ENCODE measurements at regions not wholly inside any gene's neighbourhood (a gene's known extent, or its start where the extent isn't known, plus 50 kb on each side); places are given as distances from the start of the nearest gene placed in this dataset.

- H4K91ac ChIP-seq (ENCODE audit: low read length), result no peak overlapping the region
- H4K8ac ChIP-seq (ENCODE audit: low read length), result no peak overlapping the region
- no peak overlapping the region for H2AFZ ChIP-seq (ENCODE audit: low read depth, low read length)
- H3K36me3 ChIP-seq (ENCODE audit: control insufficient read depth in 1 of 2, insufficient read depth in 2 of 2, low read depth in 1 of 2, low read length in 2 of 2), result no peaks in the 10 kb centered on the region
- 33% methylated on average over 1 of the region's 1 CpG for whole genome bisulfite sequencing
- no peak overlapping the region for H3K23ac ChIP-seq (ENCODE audit: low read length in 2 of 2)
- no peak overlapping the region for H3K18ac ChIP-seq (ENCODE audit: low read depth in 1 of 2, low read length in 2 of 2)
- no peak overlapping the region for H3K9ac ChIP-seq (ENCODE audit: low read length)
- no peak overlapping the region for H3K27ac ChIP-seq (ENCODE audit: low read length, poor library complexity, severe bottlenecking)
- no peak overlapping the region for H3K14ac ChIP-seq (ENCODE audit: low read length in 2 of 2)
- H2BK120ac ChIP-seq (ENCODE audit: low read depth, low read length), result no peak overlapping the region
- no peak overlapping the region for H2BK5ac ChIP-seq (ENCODE audit: low read depth, low read length, poor library complexity, severe bottlenecking)
- no peaks in the 10 kb centered on the region for H3K9me3 ChIP-seq (ENCODE audit: control insufficient read depth, low read length)
- no peaks in the 10 kb centered on the region for H3K79me1 ChIP-seq (replicated peaks; ENCODE audit: low read length, poor library complexity, severe bottlenecking)
- no peak overlapping the region for H3K4ac ChIP-seq (ENCODE audit: low read depth in 1 of 2, low read length in 2 of 2)
- no peaks in the 10 kb centered on the region for H3K4me1 ChIP-seq (ENCODE audit: control insufficient read depth, insufficient read depth, low read depth, low read length)
- H3K27me3 ChIP-seq (ENCODE audit: control insufficient read depth in 1 of 2, insufficient read depth in 1 of 2, low read length in 2 of 2), result no peaks in the 10 kb centered on the region
- DNase-seq, result no peak
- no peak overlapping the region for H3K4me3 ChIP-seq (ENCODE audit: insufficient read depth in 1 of 2, low read depth in 1 of 2, low read length in 2 of 2)
- H2BK12ac ChIP-seq (ENCODE audit: low read length in 2 of 2), result no peak overlapping the region
- H3K4me2 ChIP-seq (ENCODE audit: low read length, poor library complexity, severe bottlenecking), result no peak overlapping the region
- no peak overlapping the region for H2BK15ac ChIP-seq (ENCODE audit: low read depth, poor library complexity, severe bottlenecking)
- no peak overlapping the region for H2AK5ac ChIP-seq (ENCODE audit: low read length, severe bottlenecking)
Observed at GRCh38 chr4:45484740-45485139, 639.1 kb downstream of the GABRG1 start.

- H2BK15ac ChIP-seq (ENCODE audit: low read depth, poor library complexity, severe bottlenecking), result no peak overlapping the region
- H3K4me2 ChIP-seq (ENCODE audit: low read length, poor library complexity, severe bottlenecking), result no peak overlapping the region
- H3K9ac ChIP-seq (ENCODE audit: low read length), result no peak overlapping the region
- H3K9me3 ChIP-seq (ENCODE audit: control insufficient read depth, low read length), result no peaks in the 10 kb centered on the region
- no peak overlapping the region for H3K27ac ChIP-seq (ENCODE audit: low read length, poor library complexity, severe bottlenecking)
- H2BK5ac ChIP-seq (ENCODE audit: low read depth, low read length, poor library complexity, severe bottlenecking), result no peak overlapping the region
- no peak overlapping the region for H3K4ac ChIP-seq (ENCODE audit: low read depth in 1 of 2, low read length in 2 of 2)
- no peak overlapping the region for H2AK5ac ChIP-seq (ENCODE audit: low read length, severe bottlenecking)
- no peak overlapping the region for H2AFZ ChIP-seq (ENCODE audit: low read depth, low read length)
- H3K4me1 ChIP-seq (ENCODE audit: control insufficient read depth, insufficient read depth, low read depth, low read length), result no peaks in the 10 kb centered on the region
- WGBS, result 90% methylated on average over 7 of the region's 7 CpGs
- no peak overlapping the region for H3K4me3 ChIP-seq (ENCODE audit: insufficient read depth in 1 of 2, low read depth in 1 of 2, low read length in 2 of 2)
- no peak overlapping the region for H3K23ac ChIP-seq (ENCODE audit: low read length in 2 of 2)
- H2BK12ac ChIP-seq (ENCODE audit: low read length in 2 of 2), result no peak overlapping the region
- DNase-seq, result no peak
- H4K91ac ChIP-seq (ENCODE audit: low read length), result no peak overlapping the region
- no peak overlapping the region for H3K18ac ChIP-seq (ENCODE audit: low read depth in 1 of 2, low read length in 2 of 2)
- no peaks in the 10 kb centered on the region for H3K36me3 ChIP-seq (ENCODE audit: control insufficient read depth in 1 of 2, insufficient read depth in 2 of 2, low read depth in 1 of 2, low read length in 2 of 2)
- no peak overlapping the region for H2BK120ac ChIP-seq (ENCODE audit: low read depth, low read length)
- no peaks in the 10 kb centered on the region for H3K79me1 ChIP-seq (replicated peaks; ENCODE audit: low read length, poor library complexity, severe bottlenecking)
- no peak overlapping the region for H4K8ac ChIP-seq (ENCODE audit: low read length)
- no peaks in the 10 kb centered on the region for H3K27me3 ChIP-seq (ENCODE audit: control insufficient read depth in 1 of 2, insufficient read depth in 1 of 2, low read length in 2 of 2)
- H3K14ac ChIP-seq (ENCODE audit: low read length in 2 of 2), result no peak overlapping the region
Observed at GRCh38 chr4:45482346-45482745, 641.5 kb downstream of the GABRG1 start.

DNA sequence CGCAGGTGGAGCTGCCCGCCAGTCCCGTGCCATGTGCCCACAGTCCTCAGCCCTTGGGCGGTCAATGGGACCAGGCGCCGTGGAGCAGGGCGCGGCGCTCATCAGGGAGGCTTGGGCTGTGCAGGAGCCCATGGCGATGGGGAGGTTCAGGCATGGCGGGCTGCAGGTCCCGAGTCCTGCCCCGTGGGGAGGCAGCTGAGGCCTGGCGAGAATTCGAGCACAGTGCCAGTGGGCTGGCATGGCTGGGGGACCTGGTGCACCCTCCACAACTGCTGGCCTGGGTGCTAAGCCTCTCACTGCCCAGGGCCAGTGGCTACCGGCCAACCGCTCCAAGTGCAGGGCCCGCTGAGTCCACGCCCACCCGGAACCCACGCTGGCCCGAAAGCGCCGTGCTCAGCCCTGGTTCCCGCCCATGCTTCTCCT lies 646.5 kb downstream of the GABRG1 start:
- 94% methylated on average over 25 of the region's 25 CpGs for WGBS
- Histone ChIP-seq H3K36me3 (ENCODE audit: control insufficient read depth in 1 of 2, insufficient read depth in 2 of 2, low read depth in 1 of 2, low read length in 2 of 2) (no peaks in the 10 kb centered on the region), H3K4me3 (ENCODE audit: insufficient read depth in 1 of 2, low read depth in 1 of 2, low read length in 2 of 2) (no peak overlapping the region), H2AFZ (ENCODE audit: low read depth, low read length) (no peak overlapping the region), H4K91ac (ENCODE audit: low read length) (no peak overlapping the region), H3K9ac (ENCODE audit: low read length) (no peak overlapping the region), H3K9me3 (ENCODE audit: control insufficient read depth, low read length) (peaks cover under 1% of the 10 kb centered on the region), H2BK5ac (ENCODE audit: low read depth, low read length, poor library complexity, severe bottlenecking) (no peak overlapping the region), H2BK15ac (ENCODE audit: low read depth, poor library complexity, severe bottlenecking) (no peak overlapping the region), H2AK5ac (ENCODE audit: low read length, severe bottlenecking) (no peak overlapping the region), H2BK120ac (ENCODE audit: low read depth, low read length) (no peak overlapping the region), H2BK12ac (ENCODE audit: low read length in 2 of 2) (no peak overlapping the region), H3K27ac (ENCODE audit: low read length, poor library complexity, severe bottlenecking) (no peak overlapping the region), H3K14ac (ENCODE audit: low read length in 2 of 2) (no peak overlapping the region), H3K27me3 (ENCODE audit: control insufficient read depth in 1 of 2, insufficient read depth in 1 of 2, low read length in 2 of 2) (no peaks in the 10 kb centered on the region), H3K23ac (ENCODE audit: low read length in 2 of 2) (no peak overlapping the region), H3K4ac (ENCODE audit: low read depth in 1 of 2, low read length in 2 of 2) (no peak overlapping the region), H4K8ac (ENCODE audit: low read length) (no peak overlapping the region), H3K4me2 (ENCODE audit: low read length, poor library complexity, severe bottlenecking) (no peak overlapping the region), H3K79me1 (replicated peaks; ENCODE audit: low read length, poor library complexity, severe bottlenecking) (no peaks in the 10 kb centered on the region), H3K4me1 (ENCODE audit: control insufficient read depth, insufficient read depth, low read depth, low read length) (no peaks in the 10 kb centered on the region), H3K18ac (ENCODE audit: low read depth in 1 of 2, low read length in 2 of 2) (no peak overlapping the region)
- no peak for DNase-seq

GRCh38 chr4:45475548-45475947 lies 648.3 kb downstream of the GABRG1 start:
- Histone ChIP-seq H3K4me3 (ENCODE audit: insufficient read depth in 1 of 2, low read depth in 1 of 2, low read length in 2 of 2) (no peak overlapping the region), H3K14ac (ENCODE audit: low read length in 2 of 2) (no peak overlapping the region), H4K8ac (ENCODE audit: low read length) (no peak overlapping the region), H3K4me1 (ENCODE audit: control insufficient read depth, insufficient read depth, low read depth, low read length) (no peaks in the 10 kb centered on the region), H4K91ac (ENCODE audit: low read length) (no peak overlapping the region), H3K79me1 (replicated peaks; ENCODE audit: low read length, poor library complexity, severe bottlenecking) (no peaks in the 10 kb centered on the region), H3K27ac (ENCODE audit: low read length, poor library complexity, severe bottlenecking) (no peak overlapping the region), H2BK5ac (ENCODE audit: low read depth, low read length, poor library complexity, severe bottlenecking) (no peak overlapping the region), H2BK15ac (ENCODE audit: low read depth, poor library complexity, severe bottlenecking) (no peak overlapping the region), H3K23ac (ENCODE audit: low read length in 2 of 2) (no peak overlapping the region), H3K36me3 (ENCODE audit: control insufficient read depth in 1 of 2, insufficient read depth in 2 of 2, low read depth in 1 of 2, low read length in 2 of 2) (no peaks in the 10 kb centered on the region), H2AK5ac (ENCODE audit: low read length, severe bottlenecking) (no peak overlapping the region), H3K9me3 (ENCODE audit: control insufficient read depth, low read length) (peaks cover 8% of the 10 kb centered on the region), H3K4ac (ENCODE audit: low read depth in 1 of 2, low read length in 2 of 2) (no peak overlapping the region), H3K9ac (ENCODE audit: low read length) (no peak overlapping the region), H2BK12ac (ENCODE audit: low read length in 2 of 2) (no peak overlapping the region), H2BK120ac (ENCODE audit: low read depth, low read length) (no peak overlapping the region), H3K27me3 (ENCODE audit: control insufficient read depth in 1 of 2, insufficient read depth in 1 of 2, low read length in 2 of 2) (no peaks in the 10 kb centered on the region), H3K18ac (ENCODE audit: low read depth in 1 of 2, low read length in 2 of 2) (no peak overlapping the region), H2AFZ (ENCODE audit: low read depth, low read length) (no peak overlapping the region), H3K4me2 (ENCODE audit: low read length, poor library complexity, severe bottlenecking) (no peak overlapping the region)
- 80% methylated on average over 2 of the region's 2 CpGs for WGBS
- DNase-seq, result no peak

All from mesenchymal stem cell (in vitro differentiated cells and primary cell).